ENCODE measurements at regions not wholly inside any gene's neighbourhood (a gene's known extent, or its start where the extent isn't known, plus 50 kb on each side); places are given as distances from the start of the nearest gene placed in this dataset.

- no peak for DNase-seq (ENCODE audit: low read depth)
Observed at GRCh38 chr1:234975941-234976860, 152.4 kb downstream of the TOMM20 start.

- peak; percentile 50 for DNase-seq (ENCODE audit: low read depth)
Observed at GRCh38 chr1:234975122-234975940, 153.3 kb downstream of the TOMM20 start.

GRCh38 chr1:234973426-234974250, 155.0 kb downstream of the TOMM20 start:
- no peak for DNase-seq (ENCODE audit: low read depth)

- no peak for DNase-seq (ENCODE audit: low read depth)
Observed at GRCh38 chr1:234972411-234973191, 156.0 kb downstream of the TOMM20 start.

GRCh38 chr1:234971586-234972297, 156.9 kb downstream of the TOMM20 start:
- no peak for DNase-seq (ENCODE audit: low read depth)

GRCh38 chr1:234970731-234971476, 157.7 kb downstream of the TOMM20 start:
- peak; percentile 74 for DNase-seq (ENCODE audit: low read depth)

GRCh38 chr1:234970401-234970730, 158.3 kb downstream of the TOMM20 start:
- DNase-seq (ENCODE audit: low read depth): no peak

GRCh38 chr1:234969581-234970400, 158.8 kb downstream of the TOMM20 start:
- DNase-seq (ENCODE audit: low read depth): no peak

GRCh38 chr1:234969011-234969441, 159.6 kb downstream of the TOMM20 start:
- no peak for DNase-seq (ENCODE audit: low read depth)

GRCh38 chr1:234968451-234968850, 160.2 kb downstream of the TOMM20 start:
- no peak for DNase-seq (ENCODE audit: low read depth)

- DNase-seq (ENCODE audit: low read depth): no peak
Observed at GRCh38 chr1:234967121-234967520, 161.5 kb downstream of the TOMM20 start.

GRCh38 chr1:234965111-234965510, 163.5 kb downstream of the TOMM20 start:
- DNase-seq (ENCODE audit: low read depth): no peak

GRCh38 chr1:234963904-234964702, 164.5 kb downstream of the TOMM20 start:
- no peak for DNase-seq (ENCODE audit: low read depth)

GRCh38 chr1:234963180-234963903, 165.3 kb downstream of the TOMM20 start:
- DNase-seq (ENCODE audit: low read depth): peak; percentile 58

GRCh38 chr1:234962340-234962989, 166.2 kb downstream of the TOMM20 start:
- peak; percentile 87 for DNase-seq (ENCODE audit: low read depth)

GRCh38 chr1:234961456-234962339, 166.9 kb downstream of the TOMM20 start:
- DNase-seq (ENCODE audit: low read depth): no peak

All from HS-27A (cell line).